IMR-90 (cell line): ENCODE measurements at regions not wholly inside any gene's neighbourhood (a gene's known extent, or its start where the extent isn't known, plus 50 kb on each side); places are given as distances from the start of the nearest gene placed in this dataset.

ENCODE experiments used
- ATAC-seq: fragments of 200-7000 bp; cut with Tn5 transposase; 2 replicates; pipeline ENCODE4 v1.9.1; 2020; ENCODE audit warnings: low read depth, mild to moderate bottlenecking, moderate library complexity
- BruUV-seq: library from RNA; stranded (reverse); fragments of 400-500 nt; replicated peaks from 2 replicates; lab custom pipeline; 2021; lab: Mats Ljungman, UMichigan
- CTCF ChIA-PET: fragments of 300-600 bp; formaldehyde crosslinking; extraction: SDS; loops from one replicate; lab custom pipeline; 2021; ENCODE audit warnings: antibody characterized with exemption; lab: Yijun Ruan, JAX
- POLR2A ChIA-PET: fragments of 300-600 bp; sonication (Branson Sonifier 250); formaldehyde crosslinking; loops from one replicate; lab custom pipeline; 2022; ENCODE audit warnings: antibody characterized with exemption; ENCODE audit not compliant: unreplicated experiment; lab: Charles Lee
- DNase-seq: peaks from one replicate; pipeline ENCODE4 v3.0.0; 2013
- H2AFZ ChIP-seq: replicated peaks from 2 replicates; pipeline ENCODE3; 2013; ENCODE audit warnings: low read length, mild to moderate bottlenecking; ENCODE audit not compliant: poor library complexity
- H2AK5ac ChIP-seq: 2 replicates; pipeline ENCODE4 v1.6.1; 2013; ENCODE audit warnings: low read depth, low read length, inconsistent platforms
- H2AK9ac ChIP-seq: replicated peaks from 2 replicates; pipeline ENCODE3; 2013; ENCODE audit warnings: mild to moderate bottlenecking, low read depth, low read length, moderate library complexity; ENCODE audit not compliant: poor library complexity
- H2BK120ac ChIP-seq: 2 replicates; pipeline ENCODE4 v1.6.1; 2013; ENCODE audit warnings: low read depth, low read length, inconsistent platforms
- H2BK15ac ChIP-seq: 3 replicates; pipeline ENCODE4 v1.6.1; 2013; ENCODE audit warnings: low read depth, low read length, inconsistent platforms
- H2BK20ac ChIP-seq: 2 replicates; pipeline ENCODE4 v1.6.1; 2013; ENCODE audit warnings: low read depth, mild to moderate bottlenecking, inconsistent platforms, low read length, moderate library complexity
- H2BK5ac ChIP-seq: 2 replicates; pipeline ENCODE4 v1.6.1; 2013; ENCODE audit warnings: mild to moderate bottlenecking, low read depth, low read length, inconsistent platforms; ENCODE audit not compliant: poor library complexity, severe bottlenecking
- H3K14ac ChIP-seq: replicated peaks from 2 replicates; pipeline ENCODE4 v1.6.1; 2013; ENCODE audit warnings: low read depth, low read length, inconsistent platforms
- H3K18ac ChIP-seq: 2 replicates; pipeline ENCODE4 v1.6.1; 2013; ENCODE audit warnings: low read depth, low read length, control low read depth
- H3K23ac ChIP-seq: 2 replicates; pipeline ENCODE4 v1.6.1; 2013; ENCODE audit warnings: low read depth, low read length, inconsistent platforms
- H3K27ac ChIP-seq: 2 replicates; pipeline ENCODE4 v1.5.1; 2013; ENCODE audit warnings: mild to moderate bottlenecking, control low read depth, low read length; ENCODE audit not compliant: insufficient read depth
- H3K27me3 ChIP-seq: 2 replicates; pipeline ENCODE4 v1.6.1; 2013; ENCODE audit warnings: low read length; ENCODE audit not compliant: control insufficient read depth, insufficient read depth
- H3K36me3 ChIP-seq: 2 replicates; pipeline ENCODE4 v1.6.1; 2013; ENCODE audit warnings: low read length, mixed read lengths; ENCODE audit not compliant: control insufficient read depth, insufficient read depth
- H3K4ac ChIP-seq: 2 replicates; pipeline ENCODE4 v1.6.1; 2013; ENCODE audit warnings: low read depth, low read length, inconsistent platforms
- H3K4me1 ChIP-seq: 2 replicates; pipeline ENCODE4 v1.6.1; 2013; ENCODE audit warnings: low read length, mixed read lengths; ENCODE audit not compliant: control insufficient read depth, insufficient read depth
- H3K4me2 ChIP-seq: 2 replicates; pipeline ENCODE4 v1.6.1; 2013; ENCODE audit warnings: low read depth, mild to moderate bottlenecking, control low read depth, low read length, moderate library complexity
- H3K4me3 ChIP-seq: 2 replicates; pipeline ENCODE4 v1.5.1; 2013; ENCODE audit warnings: low read depth, mild to moderate bottlenecking, control low read depth, low read length, moderate library complexity; ENCODE audit not compliant: insufficient read depth
- H3K56ac ChIP-seq: 2 replicates; pipeline ENCODE4 v1.6.1; 2013; ENCODE audit warnings: low read length, inconsistent platforms; ENCODE audit not compliant: insufficient read depth; ENCODE audit errors: extremely low read depth
- H3K79me1 ChIP-seq, 2 experiments: 2 replicates each; pipeline ENCODE4 v1.6.1; 2013; ENCODE audit warnings: low read length in 2 of 2, inconsistent platforms in 1 of 2, low read depth in 1 of 2
- H3K9ac ChIP-seq: 2 replicates; pipeline ENCODE4 v1.6.1; 2013; ENCODE audit warnings: low read depth, low read length, control low read depth
- H3K9me1 ChIP-seq: 2 replicates; pipeline ENCODE4 v1.6.1; 2013; ENCODE audit warnings: low read length, inconsistent platforms; ENCODE audit not compliant: insufficient read depth
- H3K9me3 ChIP-seq: 2 replicates; pipeline ENCODE4 v1.6.1; 2013; ENCODE audit warnings: low read length; ENCODE audit not compliant: control insufficient read depth, insufficient read depth
- H4K20me1 ChIP-seq: 2 replicates; pipeline ENCODE4 v1.6.1; 2013; ENCODE audit warnings: low read length, inconsistent platforms; ENCODE audit not compliant: insufficient read depth
- H4K5ac ChIP-seq: 2 replicates; pipeline ENCODE4 v1.6.1; 2013; ENCODE audit warnings: mild to moderate bottlenecking, low read depth, low read length, control low read depth
- H4K8ac ChIP-seq, 2 experiments: 2 replicates each; pipeline ENCODE4 v1.6.1; 2013; ENCODE audit warnings: low read depth in 2 of 2, low read length in 2 of 2, control low read depth in 1 of 2, inconsistent platforms in 1 of 2
- H4K91ac ChIP-seq: 2 replicates; pipeline ENCODE4 v1.6.1; 2013; ENCODE audit warnings: low read depth, low read length, inconsistent platforms; ENCODE audit not compliant: insufficient read depth
- BHLHE40 ChIP-seq: fragments of 150-350 bp; IDR thresholded peaks from 2 replicates; pipeline ENCODE4 v1.6.1; 2016; ENCODE audit warnings: mild to moderate bottlenecking, low read depth, low read length
- CEBPB ChIP-seq: IDR thresholded peaks from 2 replicates; pipeline ENCODE4 v1.6.1; 2012; ENCODE audit warnings: low read depth, low read length, improper control_type of control experiment
- CHD1 ChIP-seq: IDR thresholded peaks from 2 replicates; pipeline ENCODE4 v1.6.1; 2012; ENCODE audit warnings: low read depth, low read length, improper control_type of control experiment
- CTCF ChIP-seq: conservative IDR thresholded peaks from 2 replicates; pipeline ENCODE4 v1.5.1; 2012; ENCODE audit warnings: mild to moderate bottlenecking, low read depth, low read length, improper control_type of control experiment
- ELK1 ChIP-seq: fragments of 150-350 bp; IDR thresholded peaks from 2 replicates; pipeline ENCODE4 v1.6.1; 2016; ENCODE audit warnings: low read depth, mild to moderate bottlenecking, low read length, moderate library complexity, borderline replicate concordance
- FOS ChIP-seq: fragments of 150-350 bp; IDR thresholded peaks from 2 replicates; pipeline ENCODE4 v1.6.1; 2016; ENCODE audit warnings: low read depth, low read length
- MAFK ChIP-seq: IDR thresholded peaks from 2 replicates; pipeline ENCODE4 v1.6.1; 2012; ENCODE audit warnings: low read depth, low read length, improper control_type of control experiment
- MAZ ChIP-seq: IDR thresholded peaks from 2 replicates; pipeline ENCODE4 v1.6.1; 2012; ENCODE audit warnings: low read depth, mild to moderate bottlenecking, low read length, improper control_type of control experiment, moderate library complexity, borderline replicate concordance
- MXI1 ChIP-seq: IDR thresholded peaks from 2 replicates; pipeline ENCODE4 v1.6.1; 2012; ENCODE audit warnings: low read depth, mild to moderate bottlenecking, low read length, moderate library complexity, borderline replicate concordance
- NFE2L2 ChIP-seq: fragments of 150-350 bp; IDR thresholded peaks from 2 replicates; pipeline ENCODE4 v1.6.1; 2016; ENCODE audit warnings: low read depth, mild to moderate bottlenecking, low read length
- POLR2A ChIP-seq: IDR thresholded peaks from 2 replicates; pipeline ENCODE4 v1.6.1; 2012; ENCODE audit warnings: mild to moderate bottlenecking, low read depth, low read length
- RAD21 ChIP-seq: IDR thresholded peaks from 2 replicates; pipeline ENCODE4 v1.6.1; 2012; ENCODE audit warnings: low read length, improper control_type of control experiment
- RCOR1 ChIP-seq: IDR thresholded peaks from 2 replicates; pipeline ENCODE4 v1.6.1; 2012; ENCODE audit warnings: mild to moderate bottlenecking, low read length, improper control_type of control experiment; ENCODE audit not compliant: insufficient replicate concordance
- RFX5 ChIP-seq: IDR thresholded peaks from 2 replicates; pipeline ENCODE4 v1.8.0; 2012; ENCODE audit warnings: low read depth, mild to moderate bottlenecking, low read length, moderate library complexity
- SMC3 ChIP-seq: fragments of 150-350 bp; IDR thresholded peaks from 2 replicates; pipeline ENCODE4 v1.6.1; 2016; ENCODE audit warnings: low read depth, mild to moderate bottlenecking, antibody characterized with exemption, low read length, moderate library complexity
- USF2 ChIP-seq: fragments of 150-350 bp; IDR thresholded peaks from 2 replicates; pipeline ENCODE4 v1.6.1; 2017; ENCODE audit warnings: mild to moderate bottlenecking, antibody characterized with exemption, low read length, low read depth
- WGBS, 2 experiments: methylation state at CpG; one replicate each; pipeline versions ENCODE4 v1.1.5 to v1.1.7; 2013; ENCODE audit warnings: missing lambda C conversion rate in 2 of 2; ENCODE audit not compliant: insufficient read length in 1 of 2; ENCODE audit errors: extremely low coverage in 2 of 2; 5-methylcytosine and 5-hydroxymethylcytosine counted together
- dilution Hi-C: fragments of 300-500 bp; cut with HindIII; formaldehyde crosslinking; loops from one replicate; pipeline ENCODE4 v1.14.3; 2018; ENCODE audit warnings: low sequenced_read_pairs; ENCODE audit not compliant: unreplicated experiment
- in situ Hi-C: fragments of 300-500 bp; cut with MboI; formaldehyde crosslinking; loops from 3 replicates; pipeline ENCODE4 v1.14.3; 2019; ENCODE audit warnings: low sequenced_read_pairs, inconsistent platforms, mixed read lengths
- intact Hi-C: fragments of 100-400 bp; cut with micrococcal nuclease; formaldehyde crosslinking; loops from 2 replicates; pipeline ENCODE4 v1.10.0; 2022

- no peak for TF ChIP-seq ELK1
- TF ChIP-seq FOS, result no peak
- no peak for TF ChIP-seq MAFK
- TF ChIP-seq POLR2A, result no peak
- TF ChIP-seq BHLHE40, result no peak
- TF ChIP-seq RCOR1, result no peak
- no peak for TF ChIP-seq CEBPB
- TF ChIP-seq CHD1, result no peak
- TF ChIP-seq MXI1, result no peak
- TF ChIP-seq NFE2L2, result no peak
- no peak for TF ChIP-seq USF2
- no peak for TF ChIP-seq MAZ
- no peak for TF ChIP-seq RFX5
- TF ChIP-seq RAD21, result no peak
- TF ChIP-seq SMC3, result no peak
- TF ChIP-seq CTCF, result no peak
- ATAC-seq (no peak), DNase-seq (no peak)
- Histone ChIP-seq H2AK9ac (no peak overlapping the region), H3K18ac (no peak overlapping the region), H4K8ac (no peak overlapping the region), H3K27ac (no peak overlapping the region), H3K9me3 (no peaks in the 10 kb centered on the region), H2BK5ac (no peak overlapping the region), H3K4ac (no peak overlapping the region), H3K79me1 (no peaks in the 10 kb centered on the region), H2AFZ (no peak overlapping the region), H2BK15ac (no peak overlapping the region), H4K91ac (no peak overlapping the region), H3K9me1 (no peaks in the 10 kb centered on the region), H3K36me3 (no peaks in the 10 kb centered on the region), H3K4me3 (no peak overlapping the region), H2AK5ac (no peak overlapping the region), H3K4me2 (no peak overlapping the region), H2BK120ac (no peak overlapping the region), H3K56ac (no peak overlapping the region), H2BK20ac (no peak overlapping the region), H3K23ac (no peak overlapping the region), H4K5ac (no peak overlapping the region), H3K27me3 (no peaks in the 10 kb centered on the region), H3K9ac (no peak overlapping the region), H3K14ac (no peak overlapping the region), H3K4me1 (no peaks in the 10 kb centered on the region), H4K20me1 (no peaks in the 10 kb centered on the region)
- POLR2A ChIA-PET, result no interaction called here
- dilution Hi-C loops, result no loop called here
- intact Hi-C loops, result no loop called here
- in situ Hi-C loops, result no loop called here
- CTCF ChIA-PET, result no interaction called here
- BruUV-seq, result no TSS peak
- no CpG with 5 or more reads among the region's 3 CpGs for WGBS, 2 experiments
These were observed 240.7 kb upstream of the TBC1D5 start for GRCh38 chr3:17983106-17983505.
